Hepatocyte (in vitro differentiated cells): ENCODE measurements at regions not wholly inside any gene's neighbourhood (a gene's known extent, or its start where the extent isn't known, plus 50 kb on each side); places are given as distances from the start of the nearest gene placed in this dataset.
"Not testable (repeated sequence)": the region's sequence is repeated elsewhere in the genome, so short reads cannot be mapped to it uniquely, and the experiment has no call there.

Source experiments
- CTCF ChIP-seq: fragments of 200-600 bp; sonication (generic); IDR thresholded peaks from 2 replicates; pipeline ENCODE4 v1.5.1; 2016; ENCODE audit warnings: antibody characterized with exemption, mild to moderate bottlenecking; ENCODE audit not compliant: poor library complexity
- EZH2 ChIP-seq: fragments of 200-600 bp; sonication (generic); IDR thresholded peaks from 2 replicates; pipeline ENCODE4 v1.6.1; 2016; ENCODE audit warnings: antibody characterized with exemption, mild to moderate bottlenecking, borderline replicate concordance
- EZH2phosphoT487 ChIP-seq: fragments of 200-600 bp; sonication (generic); IDR thresholded peaks from one replicate; pipeline ENCODE4 v1.6.1; 2018; ENCODE audit warnings: antibody characterized with exemption, mild to moderate bottlenecking, low read depth, moderate library complexity; ENCODE audit not compliant: unreplicated experiment, severe bottlenecking

- TF ChIP-seq EZH2, CTCF, EZH2phosphoT487: not testable (repeated sequence)
These were observed 78.1 kb upstream of the ZNF337 start for GRCh38 chr20:25774711-25775110.
